T-helper 2 cell treated with Interferon-gamma antibody and Interleukin-4, amounts not matched to agents 100 ng/mL and 5 ng/mL, for 36 hours (primary cell): ENCODE measurements at regions not wholly inside any gene's neighbourhood (a gene's known extent, or its start where the extent isn't known, plus 50 kb on each side); places are given as distances from the start of the nearest gene placed in this dataset.
"Not testable (repeated sequence)": the region's sequence is repeated elsewhere in the genome, so short reads cannot be mapped to it uniquely, and the experiment has no call there.

Experiments
- intact Hi-C: fragments of 100-400 bp; cut with micrococcal nuclease; formaldehyde crosslinking; loops from one replicate; pipeline ENCODE4 v1.15.1; 2023

DNA sequence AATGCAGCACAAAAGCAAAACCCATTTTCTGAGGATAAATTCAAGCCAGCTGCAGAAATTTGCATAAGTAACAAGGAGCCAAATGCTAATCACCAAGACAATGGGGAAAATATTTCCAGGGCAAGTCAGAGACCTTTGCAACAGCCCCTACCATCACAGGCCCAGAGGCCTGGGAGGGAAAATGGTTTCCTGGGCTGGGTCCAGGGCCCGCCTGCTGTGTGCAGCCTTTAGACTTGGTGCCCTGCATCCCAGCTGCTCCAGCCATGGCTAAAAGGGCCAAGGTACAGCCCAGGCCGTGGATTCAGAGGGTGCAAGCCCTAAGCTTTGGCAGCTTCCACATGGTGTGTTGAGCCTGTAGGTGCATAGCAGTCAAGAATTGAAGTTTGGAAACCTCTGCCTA, 309.5 kb upstream of the SGCG start:
- intact Hi-C loops: no loop called here

DNA sequence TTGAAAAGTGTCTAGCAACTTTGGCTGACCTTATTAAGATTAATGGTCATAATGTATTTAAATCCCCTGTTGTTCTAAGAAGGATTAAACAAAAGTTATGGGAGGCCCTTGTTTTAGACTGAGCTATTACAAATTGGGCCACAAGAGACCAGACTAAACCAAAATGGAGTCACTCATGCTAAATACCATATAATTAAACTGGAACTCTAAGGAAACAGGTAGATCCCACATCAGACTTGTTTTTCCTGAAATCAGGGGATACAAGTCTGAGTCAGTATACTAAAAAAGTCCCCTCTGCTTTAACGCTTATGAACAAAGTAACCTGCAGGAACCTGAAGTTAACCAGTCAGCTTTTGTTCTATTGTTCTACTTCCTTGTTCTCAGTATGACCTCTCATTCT, 305.9 kb upstream of the SGCG start:
- intact Hi-C loops: no loop called here

DNA sequence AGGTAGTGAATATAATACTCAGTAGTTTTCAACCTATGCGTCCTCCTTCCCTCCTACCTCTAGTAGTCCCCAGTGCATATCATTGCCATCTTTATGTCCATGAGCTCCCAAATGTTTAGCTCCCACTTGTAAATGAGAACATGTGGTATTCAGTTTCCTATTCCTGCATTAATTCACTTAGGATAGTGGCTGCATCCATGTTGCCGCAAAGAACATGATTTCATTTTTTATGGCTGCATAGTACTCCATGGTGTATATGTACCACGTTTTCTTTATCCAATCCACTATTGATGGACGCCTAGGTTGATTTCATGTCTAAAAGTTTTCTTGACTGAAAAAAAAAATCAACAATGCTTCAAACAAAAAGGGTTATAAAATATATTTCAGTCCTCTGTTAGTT, 303.4 kb upstream of the SGCG start:
- intact Hi-C loops: no loop called here

DNA sequence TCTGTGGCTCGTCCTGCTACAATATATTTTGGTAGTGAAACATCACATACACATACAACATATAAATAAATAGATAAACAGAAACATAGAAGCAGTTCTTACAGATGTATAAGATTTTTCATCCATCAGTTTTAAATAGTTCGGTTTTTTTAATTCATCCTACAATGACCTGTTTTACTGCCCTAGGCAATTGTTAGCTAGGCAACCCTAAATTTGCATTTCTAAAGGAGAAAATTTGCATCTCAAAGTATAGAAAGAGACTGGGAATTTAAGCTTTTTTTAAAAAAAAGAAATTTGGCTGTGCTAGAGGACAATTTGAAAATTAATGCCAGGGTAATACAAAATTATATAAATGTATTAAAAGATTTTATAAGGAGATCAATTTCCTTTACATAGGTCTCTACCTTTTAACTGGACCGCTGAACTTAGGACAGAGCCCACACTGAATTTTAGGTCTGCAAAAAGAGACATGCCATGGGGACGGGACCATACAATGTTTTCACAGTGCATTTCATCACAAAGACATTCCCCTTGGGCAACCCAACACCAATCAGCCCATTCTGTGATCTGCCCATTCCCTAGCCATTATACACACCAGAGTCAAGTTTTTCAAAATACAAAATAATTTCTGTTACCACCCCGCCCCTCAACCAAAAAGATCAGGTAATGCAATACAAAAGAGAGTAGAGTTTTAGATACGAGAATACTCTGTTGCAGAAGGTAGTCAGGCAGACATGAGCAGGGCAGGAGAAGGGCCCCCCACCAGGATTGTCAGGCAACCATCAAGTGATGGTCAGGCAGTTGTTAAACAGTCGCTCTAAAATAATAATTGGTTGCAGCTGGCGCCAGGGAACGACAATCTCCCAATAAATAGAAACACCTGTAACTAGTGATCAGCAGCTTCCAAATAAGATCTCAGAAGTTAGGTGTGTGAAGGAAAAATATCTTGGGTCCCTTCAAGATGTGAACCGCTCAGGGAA, 299.7 kb upstream of the SGCG start:
- intact Hi-C loops: no loop called here

DNA sequence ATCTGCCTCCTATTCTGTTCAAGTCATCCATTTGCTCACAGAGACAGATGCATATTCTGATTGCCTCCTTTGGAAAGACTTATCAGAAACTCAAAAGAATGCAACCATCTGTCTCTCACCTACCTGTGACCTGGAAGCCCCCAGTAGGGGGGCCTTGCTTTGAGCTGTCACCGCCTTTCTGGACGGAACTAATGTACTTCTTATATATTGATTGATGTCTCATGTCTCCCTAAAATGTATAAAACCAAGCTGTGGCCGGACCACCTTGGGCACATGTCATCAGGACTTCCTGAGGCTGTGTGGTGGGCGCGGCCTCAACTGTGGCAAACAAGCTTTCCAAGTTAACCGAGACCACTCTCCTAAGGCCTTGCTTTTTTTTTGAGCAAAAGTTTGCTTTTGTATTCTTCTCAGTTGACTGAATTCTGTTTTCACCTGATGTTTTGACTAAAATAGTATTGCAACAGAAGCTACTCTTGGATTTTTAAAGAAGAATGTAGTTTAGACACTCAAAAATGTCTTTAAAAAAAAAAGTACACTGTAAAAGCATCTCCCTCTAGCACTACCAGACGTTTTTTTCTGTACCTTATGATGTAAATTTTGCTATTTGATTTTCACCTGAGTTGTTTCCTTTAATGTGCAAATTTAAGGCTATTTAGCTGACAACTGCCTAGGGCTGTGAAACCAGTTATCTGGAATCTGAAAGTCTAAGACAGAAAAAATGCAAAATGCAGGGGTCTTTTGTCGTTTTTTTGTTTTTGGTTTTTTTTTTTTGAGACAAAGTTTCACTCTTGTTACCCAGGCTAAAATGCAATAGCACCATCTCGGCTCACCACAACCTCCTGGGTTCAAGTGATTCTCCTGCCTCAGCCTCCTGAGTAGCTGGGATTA, 298.8 kb upstream of the SGCG start:
- intact Hi-C loops: not testable (repeated sequence)

DNA sequence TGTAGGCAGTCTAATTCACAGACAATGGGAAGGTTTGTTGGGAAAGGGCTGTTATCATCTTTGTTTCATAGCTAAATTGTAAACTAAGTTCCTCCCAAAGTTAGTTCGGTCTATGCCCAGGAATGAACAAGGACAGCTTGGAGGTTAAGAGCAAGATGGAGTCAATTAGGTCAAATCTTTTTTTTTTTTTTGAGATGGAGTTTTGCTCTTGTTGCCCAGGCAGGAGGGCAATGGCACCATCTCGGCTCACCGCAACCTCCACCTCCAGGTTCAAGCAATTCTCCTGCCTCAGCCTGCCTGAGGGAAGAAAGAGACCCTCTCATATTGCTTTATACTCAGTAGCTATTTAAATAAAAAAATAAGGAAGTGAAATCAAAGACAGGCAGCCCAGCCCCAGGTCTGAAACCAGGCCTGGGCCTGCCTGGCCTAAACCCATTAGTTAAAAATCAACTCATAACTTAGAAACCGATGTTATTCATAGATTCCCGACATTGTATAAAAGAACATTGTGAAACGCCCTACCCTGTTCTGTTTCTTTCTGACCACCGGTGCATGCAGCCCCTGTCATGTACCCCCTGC, 297.4 kb upstream of the SGCG start:
- intact Hi-C loops: no loop called here

DNA sequence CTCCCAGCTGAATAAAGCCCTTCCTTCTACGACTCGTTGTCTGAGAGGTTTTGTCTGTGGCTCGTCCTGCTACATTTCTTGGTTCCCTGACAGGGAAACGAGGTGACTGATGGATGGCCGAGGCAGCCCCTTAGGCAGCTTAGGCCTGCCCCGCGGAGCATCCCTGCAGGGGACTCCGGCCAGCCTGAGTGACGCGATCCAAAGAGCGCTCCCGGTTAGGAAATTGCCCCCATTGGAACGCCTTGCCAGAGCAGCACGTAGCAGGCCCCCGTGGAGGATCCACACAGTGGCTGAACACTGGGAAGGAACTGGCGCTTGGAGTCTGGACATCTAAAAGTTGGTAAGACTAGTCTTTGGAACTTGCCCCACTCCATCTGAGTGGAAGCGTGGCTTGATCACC, 296.8 kb upstream of the SGCG start:
- intact Hi-C loops: no loop called here

DNA sequence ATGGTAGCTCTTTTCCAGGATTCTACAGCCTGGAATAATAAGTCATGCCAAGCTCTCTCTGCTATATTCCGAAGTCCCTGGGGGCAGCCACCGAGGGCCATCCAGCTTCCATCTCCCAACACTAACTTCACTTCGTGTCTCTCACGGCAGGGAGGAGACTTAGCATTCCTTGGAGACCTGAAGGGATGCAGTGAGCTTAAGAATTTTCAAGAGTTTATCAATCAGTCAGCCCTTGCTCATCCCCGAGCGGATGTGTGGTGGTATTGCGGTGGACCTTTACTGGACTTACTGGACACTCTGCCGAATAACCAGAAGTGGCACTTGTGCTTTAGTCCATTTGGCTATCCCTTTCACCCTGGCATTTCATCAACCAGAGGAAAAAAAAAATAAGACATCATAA, 294.7 kb upstream of the SGCG start:
- intact Hi-C loops: not testable (repeated sequence)

DNA sequence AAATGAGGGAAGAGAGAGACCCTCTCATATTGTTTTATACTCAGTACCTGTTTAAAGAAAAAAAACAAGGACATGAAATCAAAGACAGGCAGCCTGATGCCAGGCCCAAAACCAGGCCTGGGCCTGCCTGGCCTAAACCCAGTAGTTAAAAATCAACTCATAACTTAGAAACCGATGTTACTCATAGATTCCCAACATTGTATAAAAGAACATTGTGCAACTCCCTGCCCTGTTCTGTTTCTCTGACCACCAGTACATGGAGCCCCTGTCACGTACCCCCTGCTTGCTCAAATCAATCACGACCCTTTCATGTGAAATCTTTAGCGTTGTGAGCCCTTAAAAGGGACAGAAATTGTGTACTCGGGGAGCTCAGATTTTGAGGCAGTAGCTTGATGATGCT, 291.4 kb upstream of the SGCG start:
- intact Hi-C loops: not testable (repeated sequence)

DNA sequence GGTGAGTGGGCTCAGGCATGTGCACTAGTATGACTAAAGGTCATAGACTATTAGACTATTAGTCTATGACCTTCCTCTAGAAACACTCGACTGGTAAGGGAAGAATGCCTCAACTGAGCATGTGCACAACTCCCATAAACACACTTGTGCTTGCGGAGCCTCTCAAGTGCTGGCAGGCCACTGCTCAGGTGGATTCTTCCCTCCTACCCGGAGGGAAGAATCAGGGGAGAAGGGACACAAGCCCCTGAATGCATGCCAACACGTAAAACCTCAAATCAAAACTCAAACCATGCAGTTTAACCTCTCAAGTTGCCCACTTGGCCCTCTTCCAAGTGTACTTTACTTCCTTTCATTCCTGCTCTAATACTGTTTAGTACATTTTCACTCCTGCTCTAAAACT, 287.6 kb upstream of the SGCG start:
- intact Hi-C loops: no loop called here

DNA sequence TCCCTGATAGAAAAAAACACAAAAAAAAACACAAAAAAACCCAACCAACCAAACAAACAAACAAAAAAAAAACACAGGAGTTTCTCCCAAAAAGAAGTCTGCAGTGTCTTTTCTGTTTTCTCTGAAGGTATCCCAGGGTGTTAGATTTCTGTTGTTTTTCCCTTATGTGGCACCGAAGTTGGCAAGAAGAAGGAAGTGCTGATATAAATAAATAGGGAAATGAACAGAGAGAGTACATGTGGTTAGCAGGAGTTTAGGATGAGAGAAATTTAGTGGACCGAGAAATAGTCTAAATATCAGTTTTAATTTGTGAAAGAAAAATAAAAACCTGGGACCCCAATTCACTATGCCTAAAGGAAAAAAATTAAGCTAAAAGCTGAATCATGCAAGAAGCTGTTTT, 287.0 kb upstream of the SGCG start:
- intact Hi-C loops: no loop called here

DNA sequence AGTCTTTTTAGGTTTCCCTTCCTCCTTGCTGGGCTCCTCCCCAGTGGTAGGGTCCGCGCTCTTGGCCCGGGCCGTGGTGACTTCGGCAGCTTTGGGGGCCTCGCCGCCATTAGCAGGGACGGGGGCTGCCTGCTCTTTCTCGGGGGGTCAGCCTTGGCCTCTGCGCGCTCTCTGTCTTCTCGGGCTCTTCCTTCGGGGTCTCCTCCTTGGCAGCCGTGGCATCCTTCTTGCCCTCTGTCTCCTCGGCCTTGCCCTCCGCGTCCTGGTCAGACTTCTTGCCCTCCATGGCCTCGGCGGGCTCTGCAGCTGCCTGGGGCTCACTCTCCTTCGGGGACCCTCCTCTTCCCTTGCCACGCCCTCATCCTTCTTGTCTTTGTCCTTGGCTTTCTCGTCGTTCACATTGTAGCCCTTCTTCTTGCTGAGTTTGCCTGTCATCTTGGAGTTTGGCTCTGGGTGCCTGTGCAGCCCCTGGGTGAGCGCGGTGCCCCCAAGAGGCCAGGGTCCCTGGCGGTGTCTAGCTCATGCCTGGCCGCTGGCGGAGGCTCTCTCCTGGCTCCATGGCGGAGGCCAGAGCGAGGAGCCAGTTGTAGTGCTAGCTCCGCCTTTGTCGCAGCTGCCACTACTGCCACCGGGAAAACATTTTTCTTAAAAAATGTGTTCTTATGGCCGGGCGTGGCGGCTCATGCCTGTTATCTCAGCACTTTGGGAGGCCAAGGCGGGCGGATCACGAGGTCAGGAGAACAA, 283.0 kb upstream of the SGCG start:
- intact Hi-C loops: no loop called here

DNA sequence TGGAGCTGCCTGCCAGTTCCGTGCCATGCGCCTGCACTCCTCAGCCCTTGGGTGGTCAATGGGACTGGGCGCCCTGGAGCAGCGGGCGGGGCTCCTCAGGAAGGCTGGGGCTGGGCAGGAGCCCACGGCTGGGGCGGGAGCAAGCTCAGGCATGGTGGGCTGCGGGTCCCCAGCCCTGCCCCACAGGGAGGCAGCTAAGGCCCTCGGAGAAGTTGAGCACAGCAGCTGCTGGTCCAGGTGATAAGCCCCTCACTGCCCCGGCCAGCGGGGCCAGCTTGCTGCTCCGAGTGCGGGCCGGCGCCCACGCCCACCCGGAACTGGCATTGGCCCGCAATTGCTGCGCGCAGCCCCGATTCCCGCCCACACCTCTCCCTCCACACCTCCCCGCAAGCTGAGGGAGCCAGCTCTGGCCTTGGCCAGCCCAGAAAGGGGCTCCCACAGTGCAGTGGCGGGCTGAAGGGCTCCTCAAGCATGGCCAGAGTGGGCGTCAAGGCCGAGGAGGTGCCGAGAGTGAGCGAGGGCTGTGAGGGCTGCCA, 280.3 kb upstream of the SGCG start:
- intact Hi-C loops: not testable (repeated sequence)

DNA sequence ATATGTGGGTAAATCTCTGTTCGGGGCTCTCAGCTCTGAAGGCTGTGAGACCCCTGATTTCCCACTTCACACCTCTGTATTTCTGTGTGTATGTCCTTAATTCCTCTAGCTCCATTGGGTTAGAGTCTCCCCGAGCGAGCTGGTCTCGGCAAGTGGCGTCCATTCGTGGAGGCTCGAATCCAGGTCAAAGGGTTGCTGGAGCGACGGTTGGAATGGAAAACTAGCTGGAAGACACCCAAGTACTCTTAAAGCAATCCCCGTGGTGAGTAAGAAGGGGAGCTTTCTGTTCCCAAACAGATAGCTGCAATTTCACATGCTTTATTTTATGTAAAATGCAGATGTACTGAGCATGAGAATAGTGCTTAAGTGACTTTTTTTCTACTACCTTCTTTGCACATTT, 277.5 kb upstream of the SGCG start:
- intact Hi-C loops: no loop called here

DNA sequence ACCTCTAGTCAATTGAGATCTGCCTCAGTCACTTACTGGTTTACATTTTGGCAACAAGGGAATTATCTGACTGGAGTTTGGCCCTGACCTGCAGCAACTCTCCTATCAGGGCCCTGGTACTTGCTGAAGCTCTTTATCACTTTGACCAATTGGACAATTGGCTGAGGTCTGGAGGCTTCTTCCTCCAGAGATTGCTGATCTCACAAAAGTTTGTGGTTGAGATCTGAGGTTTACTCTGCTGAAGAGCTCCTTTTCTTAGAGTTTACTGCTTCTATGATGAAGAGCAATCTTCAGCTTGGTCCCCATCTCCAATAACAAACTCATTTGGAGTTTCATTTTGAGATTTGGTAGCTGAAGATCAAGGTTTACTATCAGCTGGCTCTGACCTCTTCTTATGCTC, 276.9 kb upstream of the SGCG start:
- intact Hi-C loops: no loop called here

DNA sequence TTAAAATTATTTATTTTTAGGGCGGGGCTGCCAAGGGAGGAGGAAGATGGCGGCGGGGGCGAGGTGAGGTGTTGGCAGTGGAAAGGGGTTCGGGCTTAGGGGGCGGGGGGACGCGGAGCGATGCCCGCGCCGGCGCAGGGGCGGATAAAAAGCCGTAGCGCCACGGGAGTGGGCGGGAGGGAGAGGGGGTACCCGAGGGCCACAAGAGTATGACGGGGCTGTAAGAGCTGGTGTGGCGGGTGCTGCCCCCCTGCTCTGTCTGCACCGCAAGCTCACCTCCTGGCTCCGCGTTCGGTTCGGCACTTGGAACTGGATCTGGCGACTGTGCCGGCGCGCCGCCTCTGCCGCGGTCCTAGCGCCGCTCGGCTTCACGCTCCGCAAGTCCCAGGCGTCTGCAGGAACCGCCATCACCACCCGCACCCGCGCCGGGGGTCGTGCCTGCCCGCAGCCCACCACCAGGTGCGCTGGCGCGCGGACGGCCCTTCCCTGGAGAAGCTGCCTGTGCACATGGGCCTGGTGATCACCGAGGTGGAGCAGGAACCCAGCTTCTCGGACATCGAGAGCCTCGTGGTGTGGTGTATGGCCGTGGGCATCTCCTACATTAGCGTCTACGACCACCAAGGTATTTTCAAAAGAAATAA, 265.2 kb upstream of the SGCG start:
- intact Hi-C loops: no loop called here

DNA sequence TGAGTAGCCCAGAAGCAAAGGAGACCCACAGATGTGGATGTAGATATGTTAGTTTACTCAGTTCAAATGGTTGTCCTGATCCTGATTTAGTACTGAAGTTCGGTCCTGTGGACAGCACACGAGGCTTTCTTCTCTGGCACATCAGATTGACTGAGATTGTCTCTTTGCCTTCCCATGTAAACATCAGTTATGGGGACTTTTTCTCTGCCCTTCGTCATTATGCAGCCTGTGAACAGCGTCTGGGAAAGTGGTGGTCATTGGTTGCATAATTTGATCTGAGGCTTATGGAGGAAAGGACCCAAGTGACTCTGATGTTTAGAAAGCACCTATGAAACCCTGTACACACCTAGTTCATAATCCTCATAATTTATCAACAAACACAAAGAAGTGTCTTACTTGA, 264.5 kb upstream of the SGCG start:
- intact Hi-C loops: not testable (repeated sequence)

DNA sequence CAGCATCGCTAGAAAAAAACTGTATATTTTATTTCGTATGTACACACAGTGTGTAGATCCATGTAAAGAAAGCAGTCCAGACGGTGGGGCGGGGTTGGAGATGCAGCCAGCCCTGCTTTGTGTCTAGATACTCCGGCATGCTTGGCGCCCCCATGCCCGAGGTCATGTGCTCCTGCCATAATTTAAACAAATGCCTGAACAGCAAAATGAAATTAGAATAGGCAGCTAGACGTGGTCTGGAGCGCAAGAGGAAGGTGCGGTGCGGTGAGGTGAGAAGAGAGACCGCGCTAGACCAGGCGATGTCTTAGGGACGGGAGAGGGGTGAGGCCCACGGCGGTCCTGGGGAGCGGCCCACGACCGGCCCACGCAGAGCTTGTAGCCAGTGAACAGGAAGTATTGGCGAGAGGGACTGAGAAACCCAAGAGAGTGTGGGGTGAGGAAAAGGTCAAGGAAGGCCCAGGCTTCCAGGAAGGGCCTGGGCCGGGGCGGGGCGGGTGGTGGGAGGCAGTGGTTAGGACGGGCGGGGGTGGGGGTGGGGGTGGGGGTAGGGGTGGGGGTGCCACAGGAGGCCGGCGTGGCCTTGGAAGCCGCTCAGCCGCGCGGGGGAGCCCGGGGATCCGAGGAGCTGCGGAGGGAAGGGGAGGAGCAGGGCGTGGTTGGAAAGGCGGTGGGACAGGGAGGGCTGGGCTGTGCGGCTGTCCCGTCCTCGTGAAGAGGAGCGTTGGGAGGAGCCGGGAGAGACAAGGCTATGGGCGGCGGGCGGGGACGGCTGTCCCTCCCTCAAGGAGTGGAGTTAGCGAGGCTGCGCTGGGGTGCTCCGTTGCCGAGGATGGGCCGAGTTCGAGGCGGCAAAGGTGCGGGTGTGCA, 254.7 kb upstream of the SGCG start:
- intact Hi-C loops: no loop called here

DNA sequence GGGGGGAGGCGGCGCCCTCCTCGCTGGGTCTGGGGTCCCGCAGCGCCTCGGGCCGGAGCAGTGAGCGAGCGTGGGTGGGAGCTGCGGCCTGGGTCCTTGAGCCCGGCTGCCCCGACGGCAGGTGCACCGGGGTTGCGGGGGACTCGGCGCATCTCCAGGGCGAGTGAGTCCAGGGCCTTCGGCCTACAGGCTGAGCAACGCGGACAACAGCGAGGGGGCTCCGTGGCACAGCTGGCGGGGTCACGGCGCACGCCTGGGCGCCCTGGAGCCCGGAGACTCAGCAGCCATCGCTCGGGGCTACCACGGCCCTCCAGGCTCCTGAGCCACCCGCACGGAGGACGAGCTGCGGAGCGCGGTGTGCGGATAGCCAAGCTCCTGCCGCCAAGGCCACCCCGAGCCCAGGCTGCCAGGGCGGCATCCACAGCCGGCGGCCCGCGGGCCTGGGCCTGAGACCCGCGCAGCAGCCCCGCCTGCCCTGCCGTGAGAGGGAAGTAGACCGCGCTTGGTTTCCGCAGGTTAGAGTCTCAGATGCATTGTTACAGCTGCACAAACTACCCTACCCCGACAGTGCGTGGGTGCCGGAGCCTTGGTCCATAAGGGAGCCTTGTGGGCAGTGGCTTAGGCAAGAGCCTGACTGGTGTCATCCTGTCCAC, 253.9 kb upstream of the SGCG start:
- intact Hi-C loops: no loop called here
